ENCODE measurements at regions not wholly inside any gene's neighbourhood (a gene's known extent, or its start where the extent isn't known, plus 50 kb on each side); places are given as distances from the start of the nearest gene placed in this dataset.

DNA sequence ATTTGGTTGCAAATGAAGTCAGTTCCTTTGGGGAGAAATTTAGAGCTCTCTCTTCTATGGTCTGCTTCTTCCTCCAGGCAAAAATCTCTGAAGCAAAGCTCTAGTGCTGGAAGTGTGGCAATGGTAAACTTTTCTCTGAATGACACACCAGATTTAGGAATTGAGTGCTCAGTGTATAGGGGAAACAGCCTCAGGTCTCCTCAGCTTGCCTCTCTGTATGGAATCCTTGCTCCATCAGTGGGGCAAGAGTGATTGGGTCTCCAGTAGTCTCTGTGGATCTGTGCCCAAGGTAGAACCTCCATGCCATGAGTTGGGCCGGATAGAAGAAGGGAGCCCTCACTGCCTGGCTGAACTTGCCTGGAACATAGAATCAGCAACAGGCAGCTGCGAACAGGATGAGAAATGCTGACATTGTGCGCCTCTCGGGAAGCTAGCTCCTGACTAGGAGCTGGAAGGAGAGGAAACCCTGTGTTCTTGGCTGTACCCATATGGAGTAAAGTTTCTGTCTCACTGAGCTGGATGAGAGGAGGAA lies 156.1 kb downstream of the WNT7A start:
- TF ChIP-seq, protein P1, sequence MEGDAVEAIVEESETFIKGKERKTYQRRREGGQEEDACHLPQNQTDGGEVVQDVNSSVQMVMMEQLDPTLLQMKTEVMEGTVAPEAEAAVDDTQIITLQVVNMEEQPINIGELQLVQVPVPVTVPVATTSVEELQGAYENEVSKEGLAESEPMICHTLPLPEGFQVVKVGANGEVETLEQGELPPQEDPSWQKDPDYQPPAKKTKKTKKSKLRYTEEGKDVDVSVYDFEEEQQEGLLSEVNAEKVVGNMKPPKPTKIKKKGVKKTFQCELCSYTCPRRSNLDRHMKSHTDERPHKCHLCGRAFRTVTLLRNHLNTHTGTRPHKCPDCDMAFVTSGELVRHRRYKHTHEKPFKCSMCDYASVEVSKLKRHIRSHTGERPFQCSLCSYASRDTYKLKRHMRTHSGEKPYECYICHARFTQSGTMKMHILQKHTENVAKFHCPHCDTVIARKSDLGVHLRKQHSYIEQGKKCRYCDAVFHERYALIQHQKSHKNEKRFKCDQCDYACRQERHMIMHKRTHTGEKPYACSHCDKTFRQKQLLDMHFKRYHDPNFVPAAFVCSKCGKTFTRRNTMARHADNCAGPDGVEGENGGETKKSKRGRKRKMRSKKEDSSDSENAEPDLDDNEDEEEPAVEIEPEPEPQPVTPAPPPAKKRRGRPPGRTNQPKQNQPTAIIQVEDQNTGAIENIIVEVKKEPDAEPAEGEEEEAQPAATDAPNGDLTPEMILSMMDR (IDR thresholded peaks at IDR 0.05): no peak
- TF ChIP-seq POLR2A (IDR thresholded peaks at IDR 0.05; ENCODE audit: low read depth): no peak
- TF ChIP-seq EP300 (IDR thresholded peaks at IDR 0.05): no peak
- no peak for TF ChIP-seq POLR2AphosphoS5 (IDR thresholded peaks at IDR 0.05)
